Aorta (tissue), 5 donors: ENCODE measurements at regions not wholly inside any gene's neighbourhood (a gene's known extent, or its start where the extent isn't known, plus 50 kb on each side); places are given as distances from the start of the nearest gene placed in this dataset.
A peak's percentile ranks its signal among the peaks of the same experiment; 100 is the strongest.

Experiments
- ATAC-seq: fragments of 200-7000 bp; cut with Tn5 transposase; one replicate; pipeline ENCODE4 v1.9.1; 2022; ENCODE audit warnings: moderate library complexity; ENCODE audit not compliant: low FRiP score
- DNase-seq, 2 donors: peaks; one replicate each; pipeline ENCODE4 v3.0.0-alpha.2; 2020
- H3K27ac ChIP-seq, 2 donors: one replicate each; pipeline ENCODE4 v1.5.1; 2013; ENCODE audit warnings: low read length in 2 of 2, mild to moderate bottlenecking in 2 of 2, moderate library complexity in 2 of 2, control low read depth in 1 of 2, inconsistent platforms in 1 of 2, low read depth in 1 of 2
- H3K27me3 ChIP-seq, 2 donors: one replicate each; pipeline ENCODE4 v1.6.1; 2013; ENCODE audit warnings: control low read depth in 1 of 2, low read length in 1 of 2, mild to moderate bottlenecking in 1 of 2, moderate library complexity in 1 of 2; ENCODE audit not compliant: insufficient read depth in 2 of 2, control insufficient read depth in 1 of 2
- H3K36me3 ChIP-seq, 2 donors: one replicate each; pipeline ENCODE4 v1.6.1; 2013; ENCODE audit warnings: control low read depth in 1 of 2, low read length in 1 of 2, mild to moderate bottlenecking in 1 of 2; ENCODE audit not compliant: insufficient read depth in 2 of 2, control insufficient read depth in 1 of 2
- H3K4me1 ChIP-seq, 2 donors: one replicate each; pipeline ENCODE4 v1.6.1; 2013; ENCODE audit warnings: low read length in 2 of 2, control low read depth in 1 of 2, mild to moderate bottlenecking in 1 of 2, moderate library complexity in 1 of 2; ENCODE audit not compliant: insufficient read depth in 2 of 2, control insufficient read depth in 1 of 2
- H3K4me3 ChIP-seq, 2 donors: one replicate each; pipeline ENCODE4 v1.5.1; 2013; ENCODE audit warnings: low read length in 2 of 2, control low read depth in 1 of 2, mild to moderate bottlenecking in 1 of 2
- H3K9me3 ChIP-seq: one replicate; pipeline ENCODE4 v1.6.1; 2013; ENCODE audit warnings: mild to moderate bottlenecking, low read length; ENCODE audit not compliant: control insufficient read depth
- WGBS, 2 donors: extraction: QIAGEN DNeasy Blood & Tissue Kit; methylation state at CpG; one replicate each; pipeline ENCODE4 v1.1.7; 2013; 5-methylcytosine and 5-hydroxymethylcytosine counted together
- intact Hi-C, 2 donors: fragments of 100-400 bp; cut with DNase I; formaldehyde crosslinking; loops; one replicate each; pipeline versions ENCODE4 v1.14.2 to v1.15.0; 2022
- donor health status: healthy with polysubstance abuse.
- donor health status: Bipolar disorder and iron deficiency.
- donor health status: DM: no; HTN: no; CAD: no.
- donor health status: DM: no; HTN: no; CAD: no.
- donor health status: DM: yes; HTN: yes; CAD: no.

- Histone ChIP-seq H3K36me3 (no peaks in the 10 kb centered on the region), H3K4me3 (no peak overlapping the region), H3K27ac (no peak overlapping the region), H3K9me3 (no peaks in the 10 kb centered on the region), H3K4me1 (no peaks in the 10 kb centered on the region), H3K27me3 (no peaks in the 10 kb centered on the region)
- DNase-seq (no peak), ATAC-seq (no peak)
- intact Hi-C loops: no loop called here
- 61 to 64% methylated on average over 5 of the region's 5 CpGs for WGBS, 2 donors
Measured at GRCh38 chr13:40391788-40392187, 274.7 kb downstream of the FOXO1 start.

DNA sequence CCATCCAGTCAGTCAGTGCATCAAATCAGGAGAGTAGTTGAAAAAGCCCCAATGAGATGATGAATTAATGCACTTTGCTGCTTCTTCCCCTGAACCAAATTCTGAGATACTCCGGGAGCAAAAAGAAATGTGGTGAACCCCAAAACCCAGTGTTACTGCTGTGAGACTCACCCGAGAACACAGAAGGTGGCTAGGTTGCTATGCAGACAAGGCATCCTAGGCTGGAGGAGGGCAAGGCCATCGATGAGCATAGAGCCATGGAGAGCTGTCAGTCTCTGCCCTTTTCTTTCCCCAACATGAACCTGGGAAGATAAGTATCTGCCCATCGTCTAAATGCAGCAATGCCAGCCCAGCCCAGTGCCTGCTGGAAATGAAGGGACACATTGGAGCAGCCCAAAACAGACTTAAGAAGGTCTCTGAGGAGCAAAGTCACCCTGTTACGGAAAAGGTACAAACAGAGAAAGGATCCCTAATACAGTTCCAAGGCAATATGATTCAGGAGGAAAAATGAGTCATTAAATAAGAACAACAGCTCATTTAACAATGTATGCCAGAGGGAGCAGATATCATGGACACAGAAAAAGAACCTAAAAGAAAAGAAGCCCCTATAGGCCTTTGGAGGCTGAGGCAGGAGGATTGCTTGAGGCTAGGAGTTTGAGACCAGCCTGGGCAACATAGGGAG, 272.0 kb downstream of the FOXO1 start:
- H3K4me1 ChIP-seq: no peaks in the 10 kb centered on the region
- H3K27ac ChIP-seq: no peak overlapping the region
- H3K27me3 ChIP-seq: no peaks in the 10 kb centered on the region
- DNase-seq (no peak), ATAC-seq (no peak)
- 91 to 93% methylated on average over 5 of the region's 5 CpGs for WGBS, 2 donors
- no peaks in the 10 kb centered on the region for H3K9me3 ChIP-seq
- H3K4me3 ChIP-seq: no peak overlapping the region
- intact Hi-C loops: no loop called here
- no peaks in the 10 kb centered on the region for H3K36me3 ChIP-seq

DNA sequence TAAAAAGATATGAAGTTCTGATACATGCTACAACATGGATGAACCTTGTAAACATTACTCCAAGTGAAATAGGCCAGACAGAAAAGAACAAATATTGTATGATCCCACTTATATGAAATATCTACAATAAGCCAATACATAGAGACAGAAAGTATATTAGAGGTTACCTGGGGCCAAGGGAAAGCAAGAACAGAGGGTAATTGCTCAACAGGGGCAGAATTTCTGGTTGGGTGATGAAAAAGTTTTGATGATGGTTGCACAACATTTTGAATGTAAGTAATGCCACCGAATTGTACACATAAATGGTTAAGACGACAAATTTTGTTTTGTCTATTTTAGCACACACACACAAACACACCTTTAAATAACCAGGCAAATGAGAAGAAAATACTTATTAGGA, 268.4 kb downstream of the FOXO1 start:
- ATAC-seq (no peak), DNase-seq (no peak)
- H3K9me3 ChIP-seq: no peaks in the 10 kb centered on the region
- no peaks in the 10 kb centered on the region for H3K36me3 ChIP-seq
- no peak overlapping the region for H3K27ac ChIP-seq
- H3K4me1 ChIP-seq: no peaks in the 10 kb centered on the region
- intact Hi-C loops: no loop called here
- 89 to 97% methylated on average over 2 of the region's 2 CpGs for WGBS, 2 donors
- no peaks in the 10 kb centered on the region for H3K27me3 ChIP-seq
- no peak overlapping the region for H3K4me3 ChIP-seq

DNA sequence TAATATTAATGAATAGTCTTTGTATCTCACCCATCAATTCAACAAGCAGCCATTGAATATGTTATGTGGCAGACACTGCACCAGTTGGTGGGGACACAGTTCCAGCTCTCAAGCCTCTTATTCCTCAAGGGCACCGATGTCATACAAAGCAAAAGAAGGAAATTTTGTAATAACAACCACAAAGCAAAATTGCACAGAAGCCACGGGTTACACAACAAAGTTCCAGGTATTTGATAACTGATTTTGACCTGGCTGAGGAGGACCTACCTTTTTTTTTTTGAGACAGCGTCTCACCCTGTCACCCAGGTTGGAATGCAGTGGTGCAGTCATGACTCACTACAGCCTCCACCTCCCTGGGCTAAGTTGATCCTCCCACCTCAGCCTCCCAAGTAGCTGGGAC, 266.7 kb downstream of the FOXO1 start:
- no peaks in the 10 kb centered on the region for H3K27me3 ChIP-seq
- intact Hi-C loops: no loop called here

DNA sequence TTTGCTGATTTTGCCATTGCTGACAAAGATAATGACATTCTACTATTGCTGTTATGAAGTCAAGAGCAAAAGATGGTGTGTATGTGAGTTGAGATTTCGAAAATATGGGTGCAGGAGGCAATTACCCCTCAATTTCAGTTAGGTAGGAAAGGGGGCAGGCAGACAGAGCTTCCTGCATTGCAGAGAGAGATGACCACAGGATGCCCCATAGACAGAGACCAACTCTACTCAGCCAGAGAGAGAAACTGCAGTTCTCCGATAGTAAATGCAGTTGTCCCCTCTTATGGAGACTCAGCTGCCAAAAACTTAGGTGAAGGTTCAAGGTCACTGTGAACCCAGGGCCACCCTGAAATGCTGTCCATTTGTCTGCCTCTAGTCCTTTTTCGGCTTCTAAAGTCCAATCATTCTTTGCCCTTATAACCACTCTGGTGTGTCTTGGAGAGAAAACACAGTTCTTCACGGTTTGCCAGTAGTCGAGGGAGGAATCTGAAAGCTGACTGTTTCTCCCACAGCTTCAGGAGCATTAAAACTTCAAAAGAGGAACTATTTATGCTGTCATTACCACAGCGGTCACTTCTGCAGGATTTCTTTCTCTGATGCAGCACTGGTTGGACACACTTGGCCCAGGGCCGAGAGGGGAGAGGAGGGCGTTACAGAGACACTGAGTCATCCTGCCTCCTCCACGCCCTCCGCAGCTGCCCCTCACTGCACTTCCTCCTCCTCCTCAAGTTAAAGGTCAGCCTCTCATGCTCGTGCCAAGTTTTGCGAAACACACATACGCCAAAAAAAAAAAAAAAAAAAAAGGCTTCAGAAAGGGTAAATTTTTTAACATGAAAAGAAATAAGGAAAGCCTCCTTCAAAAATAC, 264.3 kb downstream of the FOXO1 start:
- no peaks in the 10 kb centered on the region for H3K9me3 ChIP-seq
- no peaks in the 10 kb centered on the region for H3K36me3 ChIP-seq
- H3K27me3 ChIP-seq: no peaks in the 10 kb centered on the region
- DNase-seq: peak; percentile 97 to 99
- peak; percentile 96 for ATAC-seq
- intact Hi-C loops: no loop called here
- no peaks in the 10 kb centered on the region for H3K4me1 ChIP-seq
- 14% methylated on average over 13 of the region's 13 CpGs for WGBS, 2 donors
- H3K27ac ChIP-seq: no peak overlapping the region
- no peak overlapping the region for H3K4me3 ChIP-seq

More for the DNA sequence above, 266.7 kb downstream of the FOXO1 start:
- H3K36me3 ChIP-seq: no peaks in the 10 kb centered on the region
- 95% methylated on average over 3 of the region's 3 CpGs for WGBS, 2 donors
- H3K27ac ChIP-seq: no peak overlapping the region
- no peaks in the 10 kb centered on the region for H3K9me3 ChIP-seq
- H3K4me3 ChIP-seq: no peak overlapping the region
- ATAC-seq (no peak), DNase-seq (no peak)
- no peaks in the 10 kb centered on the region for H3K4me1 ChIP-seq

- no peak for ATAC-seq
- no peak for DNase-seq
- intact Hi-C loops: no loop called here
- no peaks in the 10 kb centered on the region for H3K36me3 ChIP-seq
- H3K27me3 ChIP-seq: no peaks in the 10 kb centered on the region
- H3K4me3 ChIP-seq: no peak overlapping the region
- peak overlapping the region in 1 of 2 donors; percentile 15 for H3K27ac ChIP-seq
- no peaks in the 10 kb centered on the region for H3K9me3 ChIP-seq
- 10 to 18% methylated on average over 9 of the region's 9 CpGs for WGBS, 2 donors
- no peaks in the 10 kb centered on the region for H3K4me1 ChIP-seq
Measured at GRCh38 chr13:40402931-40403431, 263.5 kb downstream of the FOXO1 start.

GRCh38 chr13:40403509-40404241, 262.8 kb downstream of the FOXO1 start:
- intact Hi-C loops: no loop called here
- 93 to 95% methylated on average over 17 of the region's 17 CpGs for WGBS, 2 donors
- Histone ChIP-seq H3K4me1 (no peaks in the 10 kb centered on the region), H3K36me3 (no peaks in the 10 kb centered on the region), H3K4me3 (no peak overlapping the region), H3K27ac (no peak overlapping the region), H3K9me3 (no peaks in the 10 kb centered on the region), H3K27me3 (no peaks in the 10 kb centered on the region)
- DNase-seq: no peak
- no peak for ATAC-seq

DNA sequence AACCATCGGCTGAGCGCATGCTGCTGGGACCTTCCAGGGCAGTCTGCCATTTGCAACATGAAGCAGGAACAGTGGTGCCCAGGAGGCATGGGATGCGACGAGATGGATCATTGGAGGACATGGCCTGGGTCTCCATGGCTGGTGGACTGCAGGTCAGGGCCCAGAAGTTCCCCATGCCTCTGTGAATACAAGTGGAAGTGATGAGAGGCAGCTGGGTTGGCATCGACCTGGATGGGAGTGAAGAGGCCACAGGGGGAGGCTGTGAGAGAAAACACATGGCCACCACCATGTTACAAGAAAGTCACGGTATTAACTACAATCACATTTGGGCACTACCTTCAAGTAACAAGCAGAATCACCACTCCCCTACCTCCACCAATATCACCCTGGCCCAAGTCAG, 262.0 kb downstream of the FOXO1 start:
- Histone ChIP-seq H3K27me3 (no peaks in the 10 kb centered on the region), H3K27ac (no peak overlapping the region), H3K36me3 (no peaks in the 10 kb centered on the region), H3K9me3 (no peaks in the 10 kb centered on the region), H3K4me3 (no peak overlapping the region), H3K4me1 (no peaks in the 10 kb centered on the region)
- ATAC-seq (no peak), DNase-seq (no peak)
- WGBS, 2 donors: 98% methylated on average over 6 of the region's 6 CpGs
- intact Hi-C loops: no loop called here
